HEK293 (cell line): ENCODE measurements at regions not wholly inside any gene's neighbourhood (a gene's known extent, or its start where the extent isn't known, plus 50 kb on each side); places are given as distances from the start of the nearest gene placed in this dataset.

Experiments used
- CTCF ChIP-seq: fragments of 450-650 bp; formaldehyde crosslinking; IDR thresholded peaks from 2 replicates; pipeline ENCODE4 v1.5.1; 2016; ENCODE audit warnings: missing biosample characterization, missing genetic modification characterization
- REST ChIP-seq: fragments of 450-650 bp; formaldehyde crosslinking; IDR thresholded peaks from 2 replicates; pipeline ENCODE4 v1.5.1; 2016; ENCODE audit warnings: missing biosample characterization, missing genetic modification characterization
- ZSCAN18 ChIP-seq: fragments of 450-650 bp; formaldehyde crosslinking; IDR thresholded peaks from 2 replicates; pipeline ENCODE4 v1.5.1; 2016; ENCODE audit warnings: missing biosample characterization, missing genetic modification characterization

- TF ChIP-seq REST (tag by site-specific recombination) (no peak), CTCF (tag by site-specific recombination) (no peak), ZSCAN18 (tag by site-specific recombination) (no peak)
Observed at GRCh38 chr3:166697495-166697894, 682.6 kb downstream of the ZBBX start.
